ENCODE measurements at regions not wholly inside any gene's neighbourhood (a gene's known extent, or its start where the extent isn't known, plus 50 kb on each side); places are given as distances from the start of the nearest gene placed in this dataset.
"Not testable (repeated sequence)": the region's sequence is repeated elsewhere in the genome, so short reads cannot be mapped to it uniquely, and the experiment has no call there.

GRCh38 chr1:67503974-67504373 lies 73.8 kb upstream of the SERBP1 start:
- H4K20me1 ChIP-seq (ENCODE audit: low read depth), result no peaks in the 10 kb centered on the region
- no peaks in the 10 kb centered on the region for H3F3A ChIP-seq (ENCODE audit: low read depth)
- no peak overlapping the region for H2AFZ ChIP-seq (replicated peaks)
- TF ChIP-seq EZH2phosphoT487 (IDR thresholded peaks at IDR 0.05) (no peak), CTCF (IDR thresholded peaks at IDR 0.05) (no peak), EZH2 (IDR thresholded peaks at IDR 0.05) (no peak)
- H3K79me2 ChIP-seq (ENCODE audit: low read depth), result no peaks in the 10 kb centered on the region
- no peaks in the 10 kb centered on the region for H3K36me3 ChIP-seq
- Mint-ChIP-seq H3K27me3 (ENCODE audit: insufficient read depth, low read depth) (peaks cover 8% of the 10 kb centered on the region), H3K4me1 (no peaks in the 10 kb centered on the region), H3K36me3 (no peaks in the 10 kb centered on the region), H3K9me3 (peaks cover 2% of the 10 kb centered on the region), H3K4me3 (no peak overlapping the region), H3K27ac (no peak overlapping the region)
- DNase-seq (ENCODE audit: low spot score), result no peak
- no peak overlapping the region for H3K9ac ChIP-seq
- H3K27ac ChIP-seq, result no peak overlapping the region
- H3K4me1 ChIP-seq, result no peaks in the 10 kb centered on the region
- H3K9me3 ChIP-seq (ENCODE audit: low read depth), result no peaks in the 10 kb centered on the region
- no peak overlapping the region for H3K4me3 ChIP-seq
- H3K4me2 ChIP-seq, result no peak overlapping the region
- peaks cover 15% of the 10 kb centered on the region for H3K27me3 ChIP-seq

GRCh38 chr1:67513392-67514294 lies 83.4 kb upstream of the SERBP1 start:
- H2AFZ ChIP-seq (replicated peaks); DNase-seq (ENCODE audit: low spot score); H3K27me3 ChIP-seq; H4K20me1 ChIP-seq (ENCODE audit: low read depth); H3K36me3 Mint-ChIP-seq; H3K27ac ChIP-seq; H3K4me3 ChIP-seq; H3K9me3 ChIP-seq (ENCODE audit: low read depth); H3K27me3 Mint-ChIP-seq (ENCODE audit: insufficient read depth, low read depth); H3K4me1 Mint-ChIP-seq; H3K4me2 ChIP-seq; H3K4me3 Mint-ChIP-seq; H3K36me3 ChIP-seq; H3K9ac ChIP-seq; H3K27ac Mint-ChIP-seq; H3K79me2 ChIP-seq (ENCODE audit: low read depth): not testable (repeated sequence)
- H3K9me3 Mint-ChIP-seq, result peaks cover 26% of the 10 kb centered on the region
- Histone ChIP-seq H3K4me1 (peaks cover 11% of the 10 kb centered on the region), H3F3A (ENCODE audit: low read depth) (peaks cover 19% of the 10 kb centered on the region)

- H3K9me3 Mint-ChIP-seq, result peaks cover 26% of the 10 kb centered on the region
- H3K4me1 Mint-ChIP-seq, result no peaks in the 10 kb centered on the region
- Histone ChIP-seq H3K36me3 (no peaks in the 10 kb centered on the region), H2AFZ (replicated peaks) (peak overlapping the region; percentile 22), H3K9ac (no peak overlapping the region), H3K4me3 (no peak overlapping the region), H3K4me1 (peaks cover 11% of the 10 kb centered on the region), H3K9me3 (ENCODE audit: low read depth) (no peaks in the 10 kb centered on the region), H4K20me1 (ENCODE audit: low read depth) (no peaks in the 10 kb centered on the region), H3K79me2 (ENCODE audit: low read depth) (no peaks in the 10 kb centered on the region), H3K27ac (no peak overlapping the region), H3F3A (ENCODE audit: low read depth) (peaks cover 19% of the 10 kb centered on the region), H3K27me3 (no peaks in the 10 kb centered on the region), H3K4me2 (no peak overlapping the region)
- H3K36me3 Mint-ChIP-seq, result peaks cover 4% of the 10 kb centered on the region
- peaks cover 2% of the 10 kb centered on the region for H3K27me3 Mint-ChIP-seq (ENCODE audit: insufficient read depth, low read depth)
- DNase-seq (ENCODE audit: low spot score), result no peak
- H3K27ac Mint-ChIP-seq, result no peak overlapping the region
- no peak overlapping the region for H3K4me3 Mint-ChIP-seq
- TF ChIP-seq EZH2phosphoT487 (IDR thresholded peaks at IDR 0.05) (no peak), EZH2 (IDR thresholded peaks at IDR 0.05) (no peak)
Measured at GRCh38 chr1:67514300-67514699, 84.1 kb upstream of the SERBP1 start.

GRCh38 chr1:67514786-67515185 lies 84.6 kb upstream of the SERBP1 start:
- peaks cover 4% of the 10 kb centered on the region for H3K36me3 Mint-ChIP-seq
- no peaks in the 10 kb centered on the region for H3K36me3 ChIP-seq
- TF ChIP-seq CTCF (IDR thresholded peaks at IDR 0.05), result no peak
- no peak for TF ChIP-seq EZH2 (IDR thresholded peaks at IDR 0.05)
- no peak for TF ChIP-seq EZH2phosphoT487 (IDR thresholded peaks at IDR 0.05)
- H3K4me1 Mint-ChIP-seq, result no peaks in the 10 kb centered on the region
- no peak overlapping the region for H3K4me3 ChIP-seq
- H3K9me3 Mint-ChIP-seq, result peaks cover 26% of the 10 kb centered on the region
- H3K4me2 ChIP-seq, result no peak overlapping the region
- H3K27me3 Mint-ChIP-seq (ENCODE audit: insufficient read depth, low read depth), result peaks cover 2% of the 10 kb centered on the region
- no peak overlapping the region for H3K27ac ChIP-seq
- H3K4me3 Mint-ChIP-seq, result no peak overlapping the region
- no peaks in the 10 kb centered on the region for H3K27me3 ChIP-seq
- H2AFZ ChIP-seq (replicated peaks), result no peak overlapping the region
- peaks cover 11% of the 10 kb centered on the region for H3K4me1 ChIP-seq
- H3K9ac ChIP-seq, result no peak overlapping the region
- H3K79me2 ChIP-seq (ENCODE audit: low read depth), result no peaks in the 10 kb centered on the region
- no peaks in the 10 kb centered on the region for H4K20me1 ChIP-seq (ENCODE audit: low read depth)
- no peak for DNase-seq (ENCODE audit: low spot score)
- H3K27ac Mint-ChIP-seq, result no peak overlapping the region
- H3F3A ChIP-seq (ENCODE audit: low read depth), result peaks cover 19% of the 10 kb centered on the region
- H3K9me3 ChIP-seq (ENCODE audit: low read depth), result no peaks in the 10 kb centered on the region
